HG02840 (cell line): ENCODE measurements at regions not wholly inside any gene's neighbourhood (a gene's known extent, or its start where the extent isn't known, plus 50 kb on each side); places are given as distances from the start of the nearest gene placed in this dataset.
"Not testable (repeated sequence)": the region's sequence is repeated elsewhere in the genome, so short reads cannot be mapped to it uniquely, and the experiment has no call there.

Source experiments
- ATAC-seq: cut with Tn5 transposase; IDR thresholded peaks from one replicate; pipeline ENCODE4 v1.9.1; 2021; ENCODE audit warnings: mild to moderate bottlenecking, moderate library complexity, moderate number of reproducible peaks; ENCODE audit not compliant: unreplicated experiment, low FRiP score

- ATAC-seq, result no peak
These were observed 94.8 kb upstream of the CREB1 start for GRCh38 chr2:207434899-207435465.

- ATAC-seq, result no peak
These were observed 92.6 kb upstream of the CREB1 start for GRCh38 chr2:207437136-207437523.

- ATAC-seq, result no peak
These were observed 92.1 kb upstream of the CREB1 start for GRCh38 chr2:207437524-207438143.

GRCh38 chr2:207438414-207439126, 91.2 kb upstream of the CREB1 start:
- no peak for ATAC-seq

- ATAC-seq, result not testable (repeated sequence)
These were observed 89.9 kb upstream of the CREB1 start for GRCh38 chr2:207439881-207440280.

- no peak for ATAC-seq
These were observed 85.0 kb upstream of the CREB1 start for GRCh38 chr2:207444756-207445155.

- no peak for ATAC-seq
These were observed 83.1 kb upstream of the CREB1 start for GRCh38 chr2:207446653-207447052.

GRCh38 chr2:207448006-207448405, 81.8 kb upstream of the CREB1 start:
- ATAC-seq, result no peak

- no peak for ATAC-seq
These were observed 80.1 kb upstream of the CREB1 start for GRCh38 chr2:207449642-207450165.

GRCh38 chr2:207450186-207450585, 79.6 kb upstream of the CREB1 start:
- no peak for ATAC-seq

GRCh38 chr2:207458582-207458981, 71.2 kb upstream of the CREB1 start:
- ATAC-seq, result no peak

GRCh38 chr2:207459990-207460757, 69.6 kb upstream of the CREB1 start:
- ATAC-seq, result no peak

- ATAC-seq, result no peak
These were observed 66.3 kb upstream of the CREB1 start for GRCh38 chr2:207463433-207463832.

- ATAC-seq, result no peak
These were observed 65.8 kb upstream of the CREB1 start for GRCh38 chr2:207464007-207464406.

- ATAC-seq, result no peak
These were observed 63.9 kb upstream of the CREB1 start for GRCh38 chr2:207465894-207466293.

- no peak for ATAC-seq
These were observed 61.9 kb upstream of the CREB1 start for GRCh38 chr2:207467716-207468347.

GRCh38 chr2:207468488-207468887, 61.3 kb upstream of the CREB1 start:
- ATAC-seq, result no peak

- ATAC-seq, result no peak
These were observed 60.3 kb upstream of the CREB1 start for GRCh38 chr2:207469451-207469850.

- ATAC-seq, result no peak
These were observed 59.6 kb upstream of the CREB1 start for GRCh38 chr2:207469943-207470729.

GRCh38 chr2:207471261-207471660, 58.5 kb upstream of the CREB1 start:
- no peak for ATAC-seq
